Brain microvascular endothelial cell (primary cell): ENCODE measurements at regions not wholly inside any gene's neighbourhood (a gene's known extent, or its start where the extent isn't known, plus 50 kb on each side); places are given as distances from the start of the nearest gene placed in this dataset.

ENCODE experiments used
- DNase-seq: peaks from one replicate; pipeline ENCODE4 v3.0.0-alpha.2; 2020
- H3K27ac ChIP-seq: fragments of 250-450 bp; sonication (Bioruptor Pico); 2 replicates; pipeline ENCODE4 v1.5.1; 2020; ENCODE audit warnings: mild to moderate bottlenecking, moderate library complexity
- H3K27me3 ChIP-seq: fragments of 250-450 bp; sonication (Bioruptor Pico); replicated peaks from 2 replicates; pipeline ENCODE4 v1.5.1; 2020; ENCODE audit warnings: mild to moderate bottlenecking
- H3K36me3 ChIP-seq: fragments of 250-450 bp; sonication (Bioruptor Pico); replicated peaks from 2 replicates; pipeline ENCODE4 v1.5.1; 2020; ENCODE audit warnings: mild to moderate bottlenecking
- H3K4me3 ChIP-seq: 2 replicates; pipeline ENCODE4 v1.5.1; 2011; ENCODE audit warnings: low read depth, mild to moderate bottlenecking, control low read depth, low read length, moderate library complexity
- in situ Hi-C: cut with HindIII; loops from 2 replicates; pipeline ENCODE4 v1.10.0; 2017; ENCODE audit warnings: low sequenced_read_pairs, low pct_ligation_motif_present
- TF ChIP-seq, protein P1 (sequence below): IDR thresholded peaks from 2 replicates; pipeline ENCODE4 v1.5.1; 2011; ENCODE audit warnings: low read depth, mild to moderate bottlenecking, moderate library complexity, low read length, control low read depth, inconsistent platforms; ENCODE audit errors: missing control alignments

DNA sequence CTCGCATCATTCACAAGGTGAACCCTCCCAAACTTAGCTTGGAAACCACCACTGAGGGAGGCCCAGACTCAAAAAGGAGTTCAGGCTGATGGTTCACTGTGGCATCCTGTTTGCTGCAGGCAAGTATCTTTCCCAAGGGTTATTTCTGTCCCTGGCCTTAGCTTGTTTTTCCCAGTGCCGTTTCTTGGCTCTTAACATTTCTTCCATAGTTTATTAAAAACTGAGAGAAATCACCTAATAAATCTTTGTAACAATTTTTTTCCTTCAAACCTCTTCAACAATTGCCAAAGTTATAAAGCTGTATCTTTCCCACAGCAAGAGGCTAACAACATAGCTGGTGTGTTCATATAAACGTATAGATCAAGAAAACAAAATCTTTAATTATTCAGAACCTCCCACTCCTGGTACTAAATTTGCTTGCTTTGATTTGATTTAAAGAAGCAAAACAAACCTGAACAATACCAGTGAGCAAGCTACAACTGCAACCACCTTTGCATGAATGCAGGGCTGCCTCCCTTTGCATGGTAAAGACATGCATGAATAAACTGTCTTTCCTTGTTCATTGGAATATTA lies 234.9 kb upstream of the STT3B start:
- DNase-seq: no peak
- Histone ChIP-seq H3K27me3 (no peaks in the 10 kb centered on the region), H3K27ac (no peak overlapping the region), H3K36me3 (no peaks in the 10 kb centered on the region), H3K4me3 (no peak overlapping the region)
- TF ChIP-seq, protein P1, sequence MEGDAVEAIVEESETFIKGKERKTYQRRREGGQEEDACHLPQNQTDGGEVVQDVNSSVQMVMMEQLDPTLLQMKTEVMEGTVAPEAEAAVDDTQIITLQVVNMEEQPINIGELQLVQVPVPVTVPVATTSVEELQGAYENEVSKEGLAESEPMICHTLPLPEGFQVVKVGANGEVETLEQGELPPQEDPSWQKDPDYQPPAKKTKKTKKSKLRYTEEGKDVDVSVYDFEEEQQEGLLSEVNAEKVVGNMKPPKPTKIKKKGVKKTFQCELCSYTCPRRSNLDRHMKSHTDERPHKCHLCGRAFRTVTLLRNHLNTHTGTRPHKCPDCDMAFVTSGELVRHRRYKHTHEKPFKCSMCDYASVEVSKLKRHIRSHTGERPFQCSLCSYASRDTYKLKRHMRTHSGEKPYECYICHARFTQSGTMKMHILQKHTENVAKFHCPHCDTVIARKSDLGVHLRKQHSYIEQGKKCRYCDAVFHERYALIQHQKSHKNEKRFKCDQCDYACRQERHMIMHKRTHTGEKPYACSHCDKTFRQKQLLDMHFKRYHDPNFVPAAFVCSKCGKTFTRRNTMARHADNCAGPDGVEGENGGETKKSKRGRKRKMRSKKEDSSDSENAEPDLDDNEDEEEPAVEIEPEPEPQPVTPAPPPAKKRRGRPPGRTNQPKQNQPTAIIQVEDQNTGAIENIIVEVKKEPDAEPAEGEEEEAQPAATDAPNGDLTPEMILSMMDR: no peak
- in situ Hi-C loops: no loop called here

DNA sequence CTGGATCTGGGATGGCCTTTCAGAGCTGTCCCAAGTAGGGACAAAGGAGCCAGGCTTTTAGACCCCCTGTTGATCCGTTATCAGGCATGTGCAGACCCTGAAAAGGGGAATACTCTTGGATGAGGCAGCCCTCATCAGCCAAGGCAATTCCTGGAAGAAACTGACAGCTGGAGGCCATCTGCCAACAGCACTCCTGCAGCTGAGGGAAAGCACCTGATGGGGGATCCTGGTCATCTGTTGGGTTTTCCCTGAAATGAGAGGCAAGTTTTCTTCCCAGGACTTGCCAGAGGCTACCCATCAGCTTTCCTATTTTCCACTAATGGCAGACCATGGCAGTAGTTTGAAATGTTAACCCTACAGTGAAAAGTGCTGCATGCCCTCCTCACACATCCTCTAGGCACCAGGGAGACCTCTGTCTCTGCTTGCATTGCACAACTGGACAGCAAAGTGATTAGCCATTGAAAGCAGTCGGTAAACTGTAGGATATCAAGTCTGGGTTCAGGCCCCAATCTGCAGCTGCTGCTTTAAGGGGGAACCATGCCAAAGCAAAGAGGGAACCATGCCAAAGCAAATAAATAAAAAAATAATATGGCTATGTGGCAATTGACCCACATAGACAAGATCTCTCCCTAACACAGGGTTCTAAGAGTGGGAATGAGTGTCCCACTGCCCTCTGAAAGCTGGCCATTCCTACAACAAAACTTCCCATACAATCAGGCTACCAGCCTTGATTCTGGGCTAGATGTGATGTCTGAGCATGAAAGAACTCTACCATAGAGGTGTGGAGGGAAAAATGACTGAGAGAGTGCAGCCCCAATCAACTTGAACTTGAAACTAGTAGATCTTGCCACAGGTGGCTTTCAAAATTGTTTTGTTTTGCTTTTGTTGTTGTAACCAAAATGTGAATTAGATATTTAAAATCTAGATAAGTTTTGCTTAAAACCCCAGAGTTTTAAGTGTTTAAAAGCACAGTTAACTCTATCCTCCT lies 232.0 kb upstream of the STT3B start:
- H3K27ac ChIP-seq: no peak overlapping the region
- no peak for DNase-seq
- no peaks in the 10 kb centered on the region for H3K27me3 ChIP-seq
- no peaks in the 10 kb centered on the region for H3K36me3 ChIP-seq
- in situ Hi-C loops: no loop called here
- TF ChIP-seq, protein P1: no peak
- H3K4me3 ChIP-seq: no peak overlapping the region

DNA sequence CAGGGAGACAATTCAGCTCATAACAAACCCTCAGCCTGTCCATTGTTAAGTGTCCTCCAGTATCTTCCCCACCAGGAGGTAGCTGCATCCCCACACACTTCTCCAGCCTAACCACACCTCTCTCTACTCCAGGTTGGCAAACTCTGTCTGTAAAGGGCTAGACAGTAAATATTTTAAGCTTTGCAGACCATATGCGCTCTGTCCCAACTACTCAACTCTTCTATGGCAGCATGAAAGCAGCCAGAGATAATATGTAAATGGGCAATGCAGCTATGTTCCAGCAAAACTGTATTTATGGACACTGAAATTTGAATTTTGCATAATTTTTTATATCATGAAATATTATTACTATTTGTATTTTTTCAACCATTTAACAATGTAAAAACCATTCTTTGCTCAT lies 230.4 kb upstream of the STT3B start:
- TF ChIP-seq, protein P1: no peak
- Histone ChIP-seq H3K27ac (no peak overlapping the region), H3K4me3 (no peak overlapping the region), H3K27me3 (no peaks in the 10 kb centered on the region), H3K36me3 (no peaks in the 10 kb centered on the region)
- DNase-seq: no peak
- in situ Hi-C loops: no loop called here

DNA sequence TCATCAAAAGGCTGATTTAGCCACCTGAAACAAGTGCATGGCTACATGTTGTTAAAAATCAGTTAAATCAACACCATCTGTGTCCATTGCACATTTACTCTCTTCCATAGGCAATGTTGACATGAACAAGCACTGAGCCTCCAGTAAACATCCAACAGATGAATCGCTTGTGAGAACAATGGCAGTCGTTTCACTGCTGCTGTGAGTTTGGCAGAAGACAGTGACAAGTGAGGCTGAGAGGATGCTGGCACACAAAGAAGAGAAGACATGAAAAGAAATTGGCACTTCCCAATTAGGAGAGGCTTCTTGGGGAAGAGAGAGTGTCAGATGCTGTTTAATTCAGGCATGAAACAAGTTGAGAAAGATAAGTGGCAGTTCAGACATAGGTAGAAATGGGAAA lies 227.4 kb upstream of the STT3B start:
- no peak for DNase-seq
- Histone ChIP-seq H3K4me3 (no peak overlapping the region), H3K27me3 (no peaks in the 10 kb centered on the region), H3K36me3 (no peaks in the 10 kb centered on the region), H3K27ac (no peak overlapping the region)
- TF ChIP-seq, protein P1: no peak
- in situ Hi-C loops: no loop called here

DNA sequence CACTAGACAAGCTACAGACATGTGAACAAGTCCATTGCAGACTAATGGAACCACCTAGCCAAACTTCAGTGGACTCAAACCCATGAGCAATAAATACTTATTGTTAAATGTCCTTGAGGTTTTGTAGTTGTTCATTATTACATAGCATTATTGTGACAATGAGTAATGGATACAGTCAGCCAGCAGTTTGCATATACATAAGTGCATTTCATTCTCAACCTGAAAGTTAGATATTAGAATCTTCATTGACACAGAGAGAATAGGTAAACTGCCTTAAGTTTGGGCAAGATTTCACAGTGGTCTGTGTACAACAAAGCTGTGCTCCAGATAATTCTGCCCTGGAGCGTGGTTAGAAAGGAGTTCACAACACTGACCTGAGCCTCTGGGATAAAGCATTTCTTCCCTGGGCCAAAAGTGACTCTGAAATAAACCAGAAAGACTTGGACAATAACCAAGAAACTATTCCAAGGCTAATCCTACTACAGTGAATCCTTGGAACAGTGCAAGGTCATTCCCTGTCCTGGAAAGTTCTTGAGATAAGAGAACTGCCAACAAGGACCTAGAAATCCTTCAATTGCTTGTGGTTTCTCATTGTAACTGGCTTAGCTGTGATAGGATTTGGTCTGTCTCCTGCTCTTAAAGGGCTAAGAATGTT lies 225.5 kb upstream of the STT3B start:
- H3K4me3 ChIP-seq: no peak overlapping the region
- in situ Hi-C loops: no loop called here
- H3K36me3 ChIP-seq: no peaks in the 10 kb centered on the region
- TF ChIP-seq, protein P1: no peak
- H3K27ac ChIP-seq: no peak overlapping the region
- H3K27me3 ChIP-seq: no peaks in the 10 kb centered on the region
- DNase-seq: no peak
